DND-41 (cell line): ENCODE measurements at regions not wholly inside any gene's neighbourhood (a gene's known extent, or its start where the extent isn't known, plus 50 kb on each side); places are given as distances from the start of the nearest gene placed in this dataset.

Experiments
- ATAC-seq: fragments of 200-7000 bp; cut with Tn5 transposase; 3 replicates; pipeline ENCODE4 v1.9.1; 2021; ENCODE audit warnings: low read depth; ENCODE audit not compliant: insufficient read depth
- DNase-seq: peaks from one replicate; pipeline ENCODE4 v3.0.0-alpha.2; 2020
- H2AFZ ChIP-seq: 2 replicates; pipeline ENCODE4 v1.6.0; 2012; ENCODE audit warnings: low read depth, low read length
- H3K27ac ChIP-seq: 2 replicates; pipeline ENCODE4 v1.5.1; 2012; ENCODE audit warnings: low read length, inconsistent platforms
- H3K27me3 ChIP-seq: fragments of 200-600 bp; sonication (generic); 2 replicates; pipeline ENCODE4 v1.6.0; 2012; ENCODE audit warnings: low read length, mild to moderate bottlenecking, inconsistent platforms; ENCODE audit not compliant: insufficient read depth, poor library complexity
- H3K36me3 ChIP-seq: 2 replicates; pipeline ENCODE4 v1.5.1; 2012; ENCODE audit warnings: low read length, inconsistent platforms; ENCODE audit not compliant: insufficient read depth
- H3K4me1 ChIP-seq: 2 replicates; pipeline ENCODE4 v1.5.1; 2012; ENCODE audit warnings: mild to moderate bottlenecking, low read length; ENCODE audit not compliant: insufficient read depth
- H3K4me2 ChIP-seq: 2 replicates; pipeline ENCODE4 v1.6.0; 2012; ENCODE audit warnings: mild to moderate bottlenecking, moderate library complexity, low read length, inconsistent platforms; ENCODE audit not compliant: insufficient read depth
- H3K4me3 ChIP-seq, 2 experiments: fragments of 200-600 bp in 1 of 2; shearing (Covaris generic) in 1 of 2; 2 replicates each; pipeline ENCODE4 v1.5.1; 2012 to 2016; ENCODE audit warnings: inconsistent platforms in 2 of 2, low read length in 2 of 2, mild to moderate bottlenecking in 2 of 2, low read depth in 1 of 2, moderate library complexity in 1 of 2
- H3K79me2 ChIP-seq: 2 replicates; pipeline ENCODE4 v1.6.0; 2012; ENCODE audit warnings: low read length, inconsistent platforms; ENCODE audit not compliant: insufficient read depth
- H3K9ac ChIP-seq: 2 replicates; pipeline ENCODE4 v1.6.0; 2012; ENCODE audit warnings: low read depth, mild to moderate bottlenecking, inconsistent platforms, low read length, moderate library complexity
- H3K9me3 ChIP-seq: 2 replicates; pipeline ENCODE4 v1.5.1; 2012; ENCODE audit warnings: low read length, moderate library complexity, mild to moderate bottlenecking, inconsistent platforms; ENCODE audit not compliant: insufficient read depth, severe bottlenecking
- H4K20me1 ChIP-seq: 2 replicates; pipeline ENCODE4 v1.6.0; 2012; ENCODE audit warnings: low read length; ENCODE audit not compliant: insufficient read depth
- EZH2 ChIP-seq: IDR thresholded peaks from 3 replicates; pipeline ENCODE4 v1.6.1; 2012; ENCODE audit warnings: borderline replicate concordance, low read depth, mild to moderate bottlenecking, moderate library complexity, low read length, inconsistent platforms; ENCODE audit not compliant: severe bottlenecking
- TF ChIP-seq, protein P1 (sequence below): IDR thresholded peaks from 2 replicates; pipeline ENCODE4 v1.5.1; 2012; ENCODE audit warnings: borderline replicate concordance, low read length, moderate library complexity, mild to moderate bottlenecking; ENCODE audit not compliant: poor library complexity, severe bottlenecking; ENCODE audit errors: extremely low read depth

- TF ChIP-seq EZH2, result no peak
- TF ChIP-seq, protein P1, sequence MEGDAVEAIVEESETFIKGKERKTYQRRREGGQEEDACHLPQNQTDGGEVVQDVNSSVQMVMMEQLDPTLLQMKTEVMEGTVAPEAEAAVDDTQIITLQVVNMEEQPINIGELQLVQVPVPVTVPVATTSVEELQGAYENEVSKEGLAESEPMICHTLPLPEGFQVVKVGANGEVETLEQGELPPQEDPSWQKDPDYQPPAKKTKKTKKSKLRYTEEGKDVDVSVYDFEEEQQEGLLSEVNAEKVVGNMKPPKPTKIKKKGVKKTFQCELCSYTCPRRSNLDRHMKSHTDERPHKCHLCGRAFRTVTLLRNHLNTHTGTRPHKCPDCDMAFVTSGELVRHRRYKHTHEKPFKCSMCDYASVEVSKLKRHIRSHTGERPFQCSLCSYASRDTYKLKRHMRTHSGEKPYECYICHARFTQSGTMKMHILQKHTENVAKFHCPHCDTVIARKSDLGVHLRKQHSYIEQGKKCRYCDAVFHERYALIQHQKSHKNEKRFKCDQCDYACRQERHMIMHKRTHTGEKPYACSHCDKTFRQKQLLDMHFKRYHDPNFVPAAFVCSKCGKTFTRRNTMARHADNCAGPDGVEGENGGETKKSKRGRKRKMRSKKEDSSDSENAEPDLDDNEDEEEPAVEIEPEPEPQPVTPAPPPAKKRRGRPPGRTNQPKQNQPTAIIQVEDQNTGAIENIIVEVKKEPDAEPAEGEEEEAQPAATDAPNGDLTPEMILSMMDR, result no peak
- no peak overlapping the region for H3K27ac ChIP-seq
- H3K9me3 ChIP-seq, result peaks cover 4% of the 10 kb centered on the region
- H3K27me3 ChIP-seq, result no peaks in the 10 kb centered on the region
- DNase-seq (no peak), ATAC-seq (no peak)
- no peaks in the 10 kb centered on the region for H3K36me3 ChIP-seq
- H3K4me2 ChIP-seq, result no peak overlapping the region
- H3K9ac ChIP-seq, result no peak overlapping the region
- peak overlapping the region; percentile 31; the same call in 1 of the 2 replicates for H2AFZ ChIP-seq
- no peaks in the 10 kb centered on the region for H3K4me1 ChIP-seq
- H3K79me2 ChIP-seq, result no peaks in the 10 kb centered on the region
- H4K20me1 ChIP-seq, result no peaks in the 10 kb centered on the region
- no peak overlapping the region for H3K4me3 ChIP-seq
Observed at GRCh38 chr13:62875118-62875640, 1459.5 kb upstream of the PCDH20 start.

- H3K9me3 ChIP-seq, result no peaks in the 10 kb centered on the region
- H3K4me3 ChIP-seq, result no peak overlapping the region
- no peaks in the 10 kb centered on the region for H3K36me3 ChIP-seq
- H4K20me1 ChIP-seq, result no peaks in the 10 kb centered on the region
- ATAC-seq (no peak), DNase-seq (no peak)
- peaks cover 11% of the 10 kb centered on the region for H3K4me1 ChIP-seq
- no peak overlapping the region for H3K27ac ChIP-seq
- no peak overlapping the region for H2AFZ ChIP-seq
- H3K4me2 ChIP-seq, result no peak overlapping the region
- no peak for TF ChIP-seq EZH2
- TF ChIP-seq, protein P1, result no peak
- H3K27me3 ChIP-seq, result no peaks in the 10 kb centered on the region
- no peaks in the 10 kb centered on the region for H3K79me2 ChIP-seq
- no peak overlapping the region for H3K9ac ChIP-seq
Observed at GRCh38 chr13:62850331-62850730, 1434.7 kb upstream of the PCDH20 start.

GRCh38 chr13:62847520-62847919 is 1431.9 kb upstream of the PCDH20 start:
- no peak overlapping the region for H3K4me2 ChIP-seq
- ATAC-seq (no peak), DNase-seq (no peak)
- no peak overlapping the region for H2AFZ ChIP-seq
- no peaks in the 10 kb centered on the region for H3K27me3 ChIP-seq
- no peak overlapping the region for H3K9ac ChIP-seq
- TF ChIP-seq EZH2, result no peak
- TF ChIP-seq, protein P1, result no peak
- H3K9me3 ChIP-seq, result no peaks in the 10 kb centered on the region
- no peak overlapping the region for H3K27ac ChIP-seq
- no peaks in the 10 kb centered on the region for H3K4me1 ChIP-seq
- H3K36me3 ChIP-seq, result no peaks in the 10 kb centered on the region
- no peaks in the 10 kb centered on the region for H4K20me1 ChIP-seq
- H3K79me2 ChIP-seq, result no peaks in the 10 kb centered on the region
- no peak overlapping the region for H3K4me3 ChIP-seq

DNA sequence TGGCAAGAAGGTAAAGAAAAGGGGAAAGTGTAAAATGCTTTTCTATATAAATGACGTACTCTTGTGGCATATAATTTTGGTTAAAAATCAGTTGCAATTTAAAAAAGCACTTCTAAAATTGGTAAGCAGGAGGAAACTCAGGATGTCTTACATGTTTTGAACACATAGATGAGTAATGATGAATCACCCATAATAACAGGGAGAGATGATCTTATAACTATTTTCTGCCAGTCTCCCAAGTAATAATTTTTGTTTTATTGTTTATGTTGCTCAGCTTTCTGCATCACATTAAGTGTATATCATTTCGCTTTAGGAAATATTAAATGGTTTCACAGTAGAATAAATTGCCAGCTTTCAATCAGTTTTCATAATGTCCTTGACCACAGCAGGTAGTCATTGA is 1430.7 kb upstream of the PCDH20 start:
- Histone ChIP-seq H3K4me3 (no peak overlapping the region), H4K20me1 (no peaks in the 10 kb centered on the region), H3K79me2 (no peaks in the 10 kb centered on the region), H3K36me3 (no peaks in the 10 kb centered on the region), H3K9me3 (no peaks in the 10 kb centered on the region), H3K27me3 (no peaks in the 10 kb centered on the region), H2AFZ (no peak overlapping the region), H3K27ac (no peak overlapping the region), H3K9ac (no peak overlapping the region), H3K4me1 (no peaks in the 10 kb centered on the region), H3K4me2 (no peak overlapping the region)
- no peak for ATAC-seq
- no peak for DNase-seq
- TF ChIP-seq EZH2, result no peak
- TF ChIP-seq, protein P1, result no peak
